ENCODE measurements at regions not wholly inside any gene's neighbourhood (a gene's known extent, or its start where the extent isn't known, plus 50 kb on each side); places are given as distances from the start of the nearest gene placed in this dataset.

- Histone ChIP-seq H3K27me3 (ENCODE audit: control insufficient read depth in 1 of 2, insufficient read depth in 2 of 2, low read length in 2 of 2) (no peaks in the 10 kb centered on the region), H3K36me3 (ENCODE audit: control insufficient read depth in 2 of 2, insufficient read depth in 2 of 2, low read length in 1 of 2) (no peaks in the 10 kb centered on the region), H3K9me3 (ENCODE audit: control insufficient read depth in 2 of 2, insufficient read depth in 1 of 2, low read depth in 1 of 2, low read length in 1 of 2) (no peaks in the 10 kb centered on the region), H3K4me3 (ENCODE audit: low read depth in 1 of 2, low read length in 2 of 2) (no peak overlapping the region), H3K4me1 (ENCODE audit: control insufficient read depth in 2 of 2, insufficient read depth in 2 of 2, low read length in 1 of 2) (no peaks in the 10 kb centered on the region), H3K27ac (ENCODE audit: low read depth in 2 of 2, low read length in 1 of 2) (no peak overlapping the region)
- WGBS, 2 donors = 60 to 71% methylated on average over 4 of the region's 4 CpGs
Measured at GRCh38 chr4:124596816-124597215, 115.7 kb downstream of the ANKRD50 start.

GRCh38 chr4:124610211-124610610 is 102.3 kb downstream of the ANKRD50 start:
- Histone ChIP-seq H3K4me3 (ENCODE audit: low read depth in 1 of 2, low read length in 2 of 2) (no peak overlapping the region), H3K36me3 (ENCODE audit: control insufficient read depth in 2 of 2, insufficient read depth in 2 of 2, low read length in 1 of 2) (no peaks in the 10 kb centered on the region), H3K27ac (ENCODE audit: low read depth in 2 of 2, low read length in 1 of 2) (peak overlapping the region in 1 of 2 donors; percentile 61), H3K27me3 (ENCODE audit: control insufficient read depth in 1 of 2, insufficient read depth in 2 of 2, low read length in 2 of 2) (no peaks in the 10 kb centered on the region), H3K9me3 (ENCODE audit: control insufficient read depth in 2 of 2, insufficient read depth in 1 of 2, low read depth in 1 of 2, low read length in 1 of 2) (no peaks in the 10 kb centered on the region), H3K4me1 (ENCODE audit: control insufficient read depth in 2 of 2, insufficient read depth in 2 of 2, low read length in 1 of 2) (no peaks in the 10 kb centered on the region)
- 35 to 36% methylated on average over 2 of the region's 2 CpGs for WGBS, 2 donors
